ENCODE measurements at regions not wholly inside any gene's neighbourhood (a gene's known extent, or its start where the extent isn't known, plus 50 kb on each side); places are given as distances from the start of the nearest gene placed in this dataset.

GRCh38 chr13:106402866-106403265, 132.6 kb downstream of the EFNB2 start:
- Histone ChIP-seq H3K4me3 (ENCODE audit: low read depth, low read length) (no peak overlapping the region), H3K9me3 (ENCODE audit: control insufficient read depth, insufficient read depth, low read depth, low read length) (no peaks in the 10 kb centered on the region), H3K27ac (ENCODE audit: extremely low read depth, low read depth, low read length) (no peak overlapping the region), H3K36me3 (ENCODE audit: control insufficient read depth in 2 of 2, insufficient read depth in 1 of 2, low read length in 2 of 2) (no peaks in the 10 kb centered on the region), H3K4me1 (ENCODE audit: control insufficient read depth, insufficient read depth, low read length) (no peaks in the 10 kb centered on the region)
- CTCF ChIA-PET = interaction anchor here (0.6 kb wide), 1 partner anchor 55 kb away, joined by 3 read pairs; no protein-coding TSS in a partner anchor
- POLR2A ChIA-PET = no interaction called here
- no peak for TF ChIP-seq KLF9 (tag by site-specific recombination; IDR thresholded peaks at IDR 0.05; ENCODE audit: low read depth)
- TF ChIP-seq KLF17 (tag by site-specific recombination; IDR thresholded peaks at IDR 0.05) = no peak

GRCh38 chr13:106401081-106401480, 134.4 kb downstream of the EFNB2 start:
- CTCF ChIA-PET = no interaction called here
- Histone ChIP-seq H3K4me3 (ENCODE audit: low read depth, low read length) (no peak overlapping the region), H3K4me1 (ENCODE audit: control insufficient read depth, insufficient read depth, low read length) (no peaks in the 10 kb centered on the region), H3K9me3 (ENCODE audit: control insufficient read depth, insufficient read depth, low read depth, low read length) (no peaks in the 10 kb centered on the region), H3K36me3 (ENCODE audit: control insufficient read depth in 2 of 2, insufficient read depth in 1 of 2, low read length in 2 of 2) (no peaks in the 10 kb centered on the region), H3K27ac (ENCODE audit: extremely low read depth, low read depth, low read length) (no peak overlapping the region)
- TF ChIP-seq ZSCAN16 (tag by site-specific recombination; IDR thresholded peaks at IDR 0.05) (no peak), HOXA7 (CRISPR knock-in tag; IDR thresholded peaks at IDR 0.05; ENCODE audit: borderline replicate concordance) (no peak), ZNF747 (tag by site-specific recombination; IDR thresholded peaks at IDR 0.05) (no peak), ZBTB21 (tag by site-specific recombination; IDR thresholded peaks at IDR 0.05) (no peak), ZNF18 (tag by site-specific recombination; IDR thresholded peaks at IDR 0.05) (no peak), ZNF157 (tag by site-specific recombination; IDR thresholded peaks at IDR 0.05) (no peak), ZNF792 (tag by site-specific recombination; IDR thresholded peaks at IDR 0.05) (no peak), CTCF (tag by site-specific recombination; IDR thresholded peaks at IDR 0.05) (no peak)
- POLR2A ChIA-PET = no interaction called here

- H3K4me1 ChIP-seq (ENCODE audit: control insufficient read depth, insufficient read depth, low read length) = no peaks in the 10 kb centered on the region
- no peaks in the 10 kb centered on the region for H3K9me3 ChIP-seq (ENCODE audit: control insufficient read depth, insufficient read depth, low read depth, low read length)
- no peaks in the 10 kb centered on the region for H3K36me3 ChIP-seq (ENCODE audit: control insufficient read depth in 2 of 2, insufficient read depth in 1 of 2, low read length in 2 of 2)
- ChIA-PET POLR2A (no interaction called here), CTCF (no interaction called here)
- no peak overlapping the region for H3K4me3 ChIP-seq (ENCODE audit: low read depth, low read length)
- no peak overlapping the region for H3K27ac ChIP-seq (ENCODE audit: extremely low read depth, low read depth, low read length)
- TF ChIP-seq PRDM10 (tag by site-specific recombination; IDR thresholded peaks at IDR 0.05) (no peak), EGR2 (tag by site-specific recombination; IDR thresholded peaks at IDR 0.05; ENCODE audit: low read depth) (no peak), ZNF473 (tag by site-specific recombination; IDR thresholded peaks at IDR 0.05) (no peak), ZNF416 (tag by site-specific recombination; IDR thresholded peaks at IDR 0.05) (no peak), ZNF501 (tag by site-specific recombination; IDR thresholded peaks at IDR 0.05) (no peak), ZNF670 (tag by site-specific recombination; IDR thresholded peaks at IDR 0.05; ENCODE audit: low read depth) (no peak), KLF10 (tag by site-specific recombination; IDR thresholded peaks at IDR 0.05) (no peak), HOXC10 (CRISPR knock-in tag; IDR thresholded peaks at IDR 0.05) (no peak), ATF2 (tag by site-specific recombination; IDR thresholded peaks at IDR 0.05; ENCODE audit: low read depth) (no peak), ZNF426 (tag by site-specific recombination; IDR thresholded peaks at IDR 0.05) (no peak), ZNF138 (tag by site-specific recombination; IDR thresholded peaks at IDR 0.05; ENCODE audit: borderline replicate concordance) (no peak), ZNF248 (tag by site-specific recombination; IDR thresholded peaks at IDR 0.05) (no peak), BCL11A (tag by site-specific recombination; IDR thresholded peaks at IDR 0.05; ENCODE audit: low read depth) (no peak), ZNF76 (tag by site-specific recombination; IDR thresholded peaks at IDR 0.05; ENCODE audit: borderline replicate concordance, low read depth) (no peak)
Observed at GRCh38 chr13:106400289-106400688, 135.2 kb downstream of the EFNB2 start.
